ENCODE measurements at regions not wholly inside any gene's neighbourhood (a gene's known extent, or its start where the extent isn't known, plus 50 kb on each side); places are given as distances from the start of the nearest gene placed in this dataset.
A peak's percentile ranks its signal among the peaks of the same experiment; 100 is the strongest.

- WGBS, 5 donors = 39 to 51% (median 39%) methylated on average over 5 of the region's 5 CpGs
- intact Hi-C loops (cut with DNase I; ENCODE audit: low total_unique reads) = no loop called here
- H3K9me3 ChIP-seq = peaks cover 0 to 3% (median 0%) of the 10 kb centered on the region in 8 donors
- TF ChIP-seq CTCF (IDR thresholded peaks at IDR 0.05 in 8 of 11, conservative IDR thresholded peaks at IDR 0.05 in 3 of 11) = no peak
- TF ChIP-seq POLR2AphosphoS5 (IDR thresholded peaks at IDR 0.05) = no peak
- no peak for TF ChIP-seq POLR2A (IDR thresholded peaks at IDR 0.05)
- H3K36me3 ChIP-seq = no peaks in the 10 kb centered on the region
- no peaks in the 10 kb centered on the region for H3K27me3 ChIP-seq (replicated peaks in 1 of 7)
- H3K4me1 ChIP-seq = peaks cover 27 to 94% (median 75%) of the 10 kb centered on the region in 6 donors
- no peak for DNase-seq
- H3K27ac ChIP-seq = peak overlapping the region in 4 of 8 donors; percentile 3 to 44 (median 28)
- no peak overlapping the region for H3K4me3 ChIP-seq
Measured at GRCh38 chr10:7475939-7476338, 65.1 kb upstream of the SFMBT2 start.

GRCh38 chr10:7475046-7475911, 64.4 kb upstream of the SFMBT2 start:
- Histone ChIP-seq H3K27ac (peak overlapping the region in 4 of 8 donors; percentile 3 to 44 (median 28)), H3K9me3 (peaks cover 0 to 3% (median 0%) of the 10 kb centered on the region in 8 donors), H3K36me3 (no peaks in the 10 kb centered on the region), H3K4me3 (no peak overlapping the region), H3K4me1 (peaks cover 25 to 94% (median 75%) of the 10 kb centered on the region in 6 donors), H3K27me3 (replicated peaks in 1 of 7) (no peaks in the 10 kb centered on the region)
- intact Hi-C loops (cut with DNase I; ENCODE audit: low total_unique reads) = no loop called here
- TF ChIP-seq CTCF (IDR thresholded peaks at IDR 0.05 in 8 of 11, conservative IDR thresholded peaks at IDR 0.05 in 3 of 11) = no peak
- TF ChIP-seq POLR2AphosphoS5 (IDR thresholded peaks at IDR 0.05) = peak in 1 of 3 donors; percentile 12
- no peak for TF ChIP-seq POLR2A (IDR thresholded peaks at IDR 0.05)
- WGBS, 5 donors = 49 to 62% (median 53%) methylated on average over 23 to 26 of the region's 26 CpGs
- no peak for DNase-seq

- Histone ChIP-seq H3K27ac (peak overlapping the region in 2 of 8 donors; percentile 41 to 44), H3K36me3 (no peaks in the 10 kb centered on the region), H3K27me3 (replicated peaks in 1 of 7) (no peaks in the 10 kb centered on the region), H3K4me1 (peaks cover 25 to 94% (median 71%) of the 10 kb centered on the region in 6 donors), H3K9me3 (peaks cover 0 to 3% (median 0%) of the 10 kb centered on the region in 8 donors), H3K4me3 (no peak overlapping the region)
- WGBS, 5 donors = 55 to 72% (median 69%) methylated on average over 7 of the region's 7 CpGs
- TF ChIP-seq POLR2AphosphoS5 (IDR thresholded peaks at IDR 0.05) = peak in 2 of 3 donors; percentile 35 to 38
- no peak for TF ChIP-seq CTCF (IDR thresholded peaks at IDR 0.05 in 8 of 11, conservative IDR thresholded peaks at IDR 0.05 in 3 of 11)
- TF ChIP-seq POLR2A (IDR thresholded peaks at IDR 0.05) = no peak
- intact Hi-C loops (cut with DNase I; ENCODE audit: low total_unique reads) = no loop called here
- no peak for DNase-seq
Measured at GRCh38 chr10:7474388-7474787, 63.6 kb upstream of the SFMBT2 start.

GRCh38 chr10:7473474-7473873, 62.6 kb upstream of the SFMBT2 start:
- peak overlapping the region in 1 of 8 donors; percentile 80 for H3K27ac ChIP-seq
- H3K36me3 ChIP-seq = no peaks in the 10 kb centered on the region
- no peak for TF ChIP-seq POLR2A (IDR thresholded peaks at IDR 0.05)
- no peak for TF ChIP-seq POLR2AphosphoS5 (IDR thresholded peaks at IDR 0.05)
- no peak for TF ChIP-seq CTCF (IDR thresholded peaks at IDR 0.05 in 8 of 11, conservative IDR thresholded peaks at IDR 0.05 in 3 of 11)
- intact Hi-C loops (cut with DNase I; ENCODE audit: low total_unique reads) = no loop called here
- no peak for DNase-seq
- no peaks in the 10 kb centered on the region for H3K27me3 ChIP-seq (replicated peaks in 1 of 7)
- no peak overlapping the region for H3K4me3 ChIP-seq
- H3K4me1 ChIP-seq = peaks cover 25 to 86% (median 63%) of the 10 kb centered on the region in 6 donors
- peaks cover 0 to 3% (median 0%) of the 10 kb centered on the region in 8 donors for H3K9me3 ChIP-seq

All from spleen (tissue), 11 donors.